GM21515 (cell line): ENCODE measurements at regions not wholly inside any gene's neighbourhood (a gene's known extent, or its start where the extent isn't known, plus 50 kb on each side); places are given as distances from the start of the nearest gene placed in this dataset.
"Not testable (repeated sequence)": the region's sequence is repeated elsewhere in the genome, so short reads cannot be mapped to it uniquely, and the experiment has no call there.

Experiments
- ATAC-seq: cut with Tn5 transposase; IDR thresholded peaks from one replicate; pipeline ENCODE4 v1.9.1; 2021; ENCODE audit not compliant: unreplicated experiment

GRCh38 chr11:81602508-81602907 is 1131.2 kb downstream of the FAM181B start:
- ATAC-seq, result no peak

- ATAC-seq, result no peak
Measured at GRCh38 chr11:81596704-81597103, 1137.0 kb downstream of the FAM181B start.

- ATAC-seq, result no peak
Measured at GRCh38 chr11:81585390-81585933, 1148.2 kb downstream of the FAM181B start.

- ATAC-seq, result no peak
Measured at GRCh38 chr11:81579339-81579738, 1154.3 kb downstream of the FAM181B start.

GRCh38 chr11:81578571-81578970 is 1155.1 kb downstream of the FAM181B start:
- no peak for ATAC-seq

GRCh38 chr11:81574301-81574700 is 1159.4 kb downstream of the FAM181B start:
- no peak for ATAC-seq

- ATAC-seq, result no peak
Measured at GRCh38 chr11:81573367-81573766, 1160.3 kb downstream of the FAM181B start.

GRCh38 chr11:81570669-81571068 is 1163.0 kb downstream of the FAM181B start:
- no peak for ATAC-seq

- ATAC-seq, result no peak
Measured at GRCh38 chr11:81569999-81570398, 1163.7 kb downstream of the FAM181B start.

- ATAC-seq, result no peak
Measured at GRCh38 chr11:81568918-81569317, 1164.7 kb downstream of the FAM181B start.

GRCh38 chr11:81548123-81548522 is 1185.5 kb downstream of the FAM181B start:
- ATAC-seq, result no peak

GRCh38 chr11:81539806-81540205 is 1193.9 kb downstream of the FAM181B start:
- ATAC-seq, result not testable (repeated sequence)

- ATAC-seq, result no peak
Measured at GRCh38 chr11:81515566-81515965, 1218.1 kb downstream of the FAM181B start.

- peak; percentile 77 for ATAC-seq
Measured at GRCh38 chr11:81497202-81497804, 1236.4 kb downstream of the FAM181B start.

- no peak for ATAC-seq
Measured at GRCh38 chr11:81496601-81497000, 1237.1 kb downstream of the FAM181B start.

- ATAC-seq, result no peak
Measured at GRCh38 chr11:81495699-81496292, 1237.9 kb downstream of the FAM181B start.

GRCh38 chr11:81494431-81494830 is 1239.2 kb downstream of the FAM181B start:
- no peak for ATAC-seq

- no peak for ATAC-seq
Measured at GRCh38 chr11:81492923-81493445, 1240.7 kb downstream of the FAM181B start.

- ATAC-seq, result no peak
Measured at GRCh38 chr11:81487109-81487508, 1246.6 kb downstream of the FAM181B start.

GRCh38 chr11:81484196-81484595 is 1249.5 kb downstream of the FAM181B start:
- no peak for ATAC-seq

- ATAC-seq, result no peak
Measured at GRCh38 chr11:81477277-81477676, 1256.4 kb downstream of the FAM181B start.

- ATAC-seq, result no peak
Measured at GRCh38 chr11:81476345-81476744, 1257.3 kb downstream of the FAM181B start.
